Activated gamma-delta T cell treated with Interleukin-2 at 50 U/mL for 16 hours (primary cell): ENCODE measurements at regions not wholly inside any gene's neighbourhood (a gene's known extent, or its start where the extent isn't known, plus 50 kb on each side); places are given as distances from the start of the nearest gene placed in this dataset.

Source experiments
- DNase-seq: peaks from one replicate; pipeline ENCODE4 v3.0.0-alpha.2; 2020

DNA sequence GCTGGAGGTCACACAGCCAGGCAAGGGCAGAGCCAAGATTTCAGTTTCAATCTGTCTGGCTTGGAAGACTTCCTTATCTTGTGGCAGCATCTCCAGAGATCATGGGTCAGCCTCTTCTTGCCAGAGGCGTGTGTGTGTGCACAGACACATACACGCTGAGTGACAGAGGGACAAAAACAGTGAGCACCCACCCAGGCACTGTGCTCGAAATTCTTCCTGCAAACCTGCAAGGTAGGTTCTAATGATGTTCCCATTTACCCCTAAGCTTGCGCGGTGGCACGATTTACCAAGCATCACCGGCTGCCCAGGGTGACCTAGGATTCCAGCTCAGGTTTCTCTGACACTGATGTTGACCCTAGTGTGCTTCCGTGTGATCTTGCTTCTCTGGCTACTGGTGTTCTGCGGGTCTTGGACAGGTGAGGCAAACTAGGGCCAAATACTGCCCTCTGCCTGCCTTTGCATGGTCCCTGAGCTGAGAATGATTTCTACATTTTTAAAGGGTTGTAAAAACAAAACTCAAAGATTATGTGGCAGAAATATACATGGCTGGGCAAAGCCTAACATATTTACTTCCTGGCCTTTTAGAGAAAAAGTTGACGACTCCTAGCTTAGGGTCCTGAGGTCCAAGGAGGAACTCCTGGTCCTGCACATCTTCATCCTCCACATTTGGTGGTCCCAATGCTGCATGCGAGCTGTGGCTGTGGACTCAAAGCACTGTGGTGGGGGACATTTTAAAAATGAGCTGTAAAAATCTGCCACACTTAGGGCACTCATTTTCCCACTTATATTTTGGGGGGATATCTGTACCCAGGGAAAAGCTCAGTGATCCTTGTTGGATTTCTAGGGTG, 268.5 kb downstream of the RPS24 start:
- DNase-seq = no peak

DNA sequence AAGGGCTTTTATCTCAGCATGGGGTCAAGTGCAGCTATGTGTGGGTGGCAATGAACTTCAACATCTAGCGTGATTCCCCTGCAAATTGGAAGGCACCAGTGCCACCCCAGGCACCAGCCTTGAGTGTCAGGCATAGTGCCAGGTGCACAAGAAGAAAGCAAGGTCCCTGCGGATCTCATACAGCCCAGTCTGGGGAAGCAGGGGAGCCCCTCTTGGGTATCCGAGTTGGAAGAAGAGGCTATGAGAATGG, 269.0 kb downstream of the RPS24 start:
- no peak for DNase-seq

DNA sequence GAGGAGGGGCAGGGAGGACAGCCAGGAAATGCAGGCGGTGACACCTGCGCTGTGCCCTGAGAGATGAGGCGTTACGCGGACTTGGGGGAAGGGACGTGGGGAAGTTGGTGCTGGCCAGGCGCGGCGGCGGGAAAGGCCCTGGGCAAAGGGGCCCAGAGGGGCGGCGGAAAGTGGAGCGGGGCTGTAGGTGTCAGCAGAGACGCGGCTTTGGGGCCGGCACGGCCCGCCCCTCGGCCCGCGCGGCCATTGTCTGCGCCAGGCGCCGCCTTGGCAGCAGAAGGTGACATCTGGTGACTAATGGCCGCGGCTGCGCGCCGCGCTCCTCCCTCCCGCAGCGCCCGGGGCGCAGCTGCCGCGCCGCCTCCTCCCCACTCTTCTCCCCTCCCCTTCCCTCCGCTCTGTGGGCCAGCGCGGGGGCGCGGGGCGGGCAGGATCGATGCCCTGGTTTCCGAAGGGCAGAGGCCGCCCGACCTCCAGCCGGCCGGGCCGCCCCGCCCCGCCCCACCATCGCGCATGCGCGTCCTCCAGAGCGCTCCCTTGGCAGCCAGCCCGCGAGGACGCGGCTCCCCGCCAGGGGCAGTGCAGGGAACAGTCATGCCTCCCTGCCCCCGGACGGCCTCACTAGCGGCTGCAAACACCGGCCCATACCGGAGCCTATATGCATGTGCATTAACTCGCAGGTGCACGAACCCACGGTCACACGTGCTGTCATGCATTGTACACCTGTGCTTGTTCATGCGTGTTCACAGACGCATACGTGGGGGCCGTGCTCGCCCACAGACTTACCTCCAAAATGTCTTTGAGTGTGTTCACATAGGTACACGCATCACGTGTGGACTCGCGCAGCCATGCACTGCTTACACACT, 269.6 kb downstream of the RPS24 start:
- DNase-seq = peak; percentile 95

DNA sequence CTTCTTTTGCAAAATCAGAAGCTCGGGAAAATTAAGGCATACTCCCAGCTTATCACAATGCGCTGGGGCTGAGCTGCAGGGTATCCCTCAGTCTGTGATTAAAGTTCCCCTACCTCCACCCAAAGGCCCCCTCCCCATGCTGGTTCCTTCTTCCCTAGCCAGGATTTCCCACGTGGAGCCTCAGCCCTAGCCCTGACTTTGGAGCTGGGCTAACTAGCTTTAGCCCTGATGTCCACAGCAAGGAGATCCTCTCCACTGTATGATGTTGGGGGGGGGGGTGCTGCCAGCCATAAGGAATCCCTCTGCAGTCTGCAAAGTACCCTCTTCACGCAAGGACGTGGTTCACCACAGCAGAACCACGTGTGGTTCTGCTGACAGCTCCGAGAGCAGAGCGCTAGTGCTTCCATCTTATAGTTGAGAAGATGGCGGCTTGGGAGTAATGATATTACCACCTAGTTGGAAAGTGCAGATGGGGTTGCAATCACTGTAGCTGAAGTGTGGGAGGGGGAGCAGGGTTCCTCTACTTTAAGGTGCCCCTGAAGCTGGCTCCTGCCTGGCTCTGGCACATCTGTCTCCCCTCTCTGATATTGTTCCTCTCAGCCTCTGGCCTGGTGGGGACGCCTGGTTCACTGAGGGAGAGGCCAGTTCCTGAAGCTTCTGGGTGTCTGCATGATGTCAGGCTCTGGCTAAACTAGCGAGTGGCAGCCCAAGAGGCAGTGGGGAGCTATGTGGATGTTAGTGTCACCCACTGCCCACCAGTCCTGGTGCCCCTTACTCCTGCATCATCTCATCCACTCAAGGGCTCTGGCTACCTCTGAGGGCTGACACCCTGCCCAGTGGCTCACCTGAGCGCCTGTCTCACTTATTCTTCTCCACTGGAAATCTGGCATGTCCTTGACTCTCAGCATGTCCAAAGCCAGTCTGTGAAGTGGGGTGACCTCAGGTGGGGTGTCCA, 270.7 kb downstream of the RPS24 start:
- no peak for DNase-seq

DNA sequence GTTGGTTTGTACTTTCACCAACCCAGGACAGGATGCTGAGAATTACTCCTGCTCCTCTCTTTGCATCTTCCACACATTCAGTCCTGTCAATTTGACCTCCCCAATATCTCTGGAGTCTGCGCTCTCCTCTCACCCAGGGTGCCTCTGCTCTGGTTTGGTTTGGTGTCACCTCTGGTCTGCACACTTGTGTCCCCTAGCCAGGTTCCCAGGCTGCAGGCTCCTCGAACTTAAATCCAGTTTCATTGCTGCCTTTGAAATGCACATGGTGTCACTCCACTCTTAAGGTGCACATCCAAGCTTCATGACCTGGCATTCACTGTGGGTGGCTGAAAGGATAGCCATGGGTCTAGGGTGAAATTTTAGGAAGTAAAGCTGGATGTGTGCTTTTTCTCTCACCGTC, 271.6 kb downstream of the RPS24 start:
- DNase-seq = no peak

DNA sequence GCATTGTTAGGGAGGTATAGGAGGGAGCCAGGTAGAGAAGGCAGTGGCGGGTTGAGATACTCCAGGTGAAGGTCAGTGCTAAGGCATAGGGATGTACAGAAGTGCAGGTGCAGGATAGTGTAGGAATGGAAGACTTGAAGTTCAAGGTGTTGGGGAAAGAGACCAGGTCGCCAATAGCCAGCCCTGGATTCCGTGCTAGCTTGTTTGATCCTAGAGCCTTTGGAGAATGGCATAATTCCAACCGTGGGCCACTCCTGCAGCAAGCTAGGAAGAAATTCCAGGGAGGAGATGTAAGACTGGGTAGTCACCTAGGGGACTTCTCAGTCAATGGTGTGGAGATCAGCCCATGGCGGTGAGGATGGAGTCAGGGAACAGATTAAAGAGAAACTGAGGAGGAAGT, 272.7 kb downstream of the RPS24 start:
- DNase-seq = no peak

DNA sequence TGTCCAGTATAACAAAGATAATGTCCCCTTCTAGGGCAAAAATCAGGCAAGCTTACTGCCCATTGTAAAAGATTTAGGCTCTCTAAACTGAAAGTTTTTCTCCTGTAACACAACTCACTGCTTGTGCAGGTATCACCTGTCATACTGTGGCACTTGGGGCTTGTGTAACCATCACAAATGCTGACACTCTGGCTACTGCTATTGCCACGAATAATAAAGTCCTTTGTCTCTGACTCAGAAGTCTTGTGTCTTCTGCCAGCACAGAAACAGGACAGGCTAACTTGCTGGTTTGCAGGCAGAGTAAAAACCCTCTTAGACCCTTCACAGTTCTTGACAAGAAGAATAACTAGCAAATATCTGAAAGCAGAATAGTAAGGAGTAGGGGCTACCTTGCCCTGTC, 273.9 kb downstream of the RPS24 start:
- no peak for DNase-seq

DNA sequence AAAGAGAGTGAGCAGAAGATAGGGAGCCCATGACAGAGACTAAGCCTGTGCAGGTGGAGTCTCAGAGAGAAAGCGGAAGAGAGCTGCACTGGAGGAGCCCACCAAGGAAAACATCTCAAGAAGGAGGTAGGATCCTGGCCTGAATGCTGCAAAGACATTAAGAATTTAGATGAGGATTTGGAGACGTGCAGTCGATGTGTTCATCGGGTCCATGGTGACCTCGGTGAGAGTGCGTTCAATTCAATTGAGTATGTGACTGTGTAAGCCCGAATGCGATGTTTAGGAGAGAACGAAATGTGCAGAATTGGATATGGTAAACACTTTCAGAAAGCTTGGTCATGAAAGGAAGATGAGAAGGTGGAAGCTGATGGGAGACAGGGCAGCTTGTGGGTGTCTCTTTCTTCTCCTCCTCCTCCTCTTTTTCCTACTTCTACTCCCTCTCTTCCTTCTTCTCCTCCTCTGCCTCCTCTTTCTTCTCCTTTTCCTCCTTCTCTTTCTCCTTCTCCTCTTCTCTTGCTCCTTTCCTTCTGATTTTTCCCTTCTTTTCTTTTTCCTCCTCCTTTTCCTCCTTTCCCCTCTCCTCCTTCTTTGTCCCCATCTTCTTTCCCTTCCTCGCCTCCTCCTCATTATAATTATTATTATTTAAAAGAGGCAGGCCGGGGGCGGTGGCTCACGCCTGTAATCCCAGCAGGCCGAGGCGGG, 276.0 kb downstream of the RPS24 start:
- no peak for DNase-seq

DNA sequence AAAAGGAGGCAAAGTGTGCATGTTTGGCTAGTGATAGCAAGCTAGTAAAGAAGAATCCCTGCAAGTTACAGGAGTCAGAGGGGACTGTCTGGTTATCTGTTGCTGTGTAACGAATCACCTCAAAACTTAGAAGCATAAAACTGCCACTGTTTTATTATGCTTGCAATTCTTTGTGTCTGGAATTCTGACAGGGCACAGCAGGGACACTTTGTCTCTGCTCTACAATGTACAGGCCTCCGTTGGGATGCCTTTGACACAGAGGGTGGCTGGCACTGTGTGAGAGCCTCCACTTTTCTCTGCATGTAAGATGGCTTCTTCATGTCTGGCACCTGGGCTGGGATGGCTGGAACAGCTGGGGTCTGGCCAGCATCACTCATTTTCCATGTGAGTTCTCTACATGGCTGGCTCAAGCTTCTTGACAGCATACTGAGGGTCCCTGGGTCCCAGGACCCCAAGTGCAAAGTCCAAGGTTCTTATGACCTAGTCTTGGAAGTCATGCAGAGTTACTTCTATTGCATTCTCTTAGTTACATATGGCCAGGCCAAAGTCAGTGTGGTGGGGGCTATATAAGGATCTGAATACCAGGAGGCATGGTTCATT, 276.9 kb downstream of the RPS24 start:
- no peak for DNase-seq

DNA sequence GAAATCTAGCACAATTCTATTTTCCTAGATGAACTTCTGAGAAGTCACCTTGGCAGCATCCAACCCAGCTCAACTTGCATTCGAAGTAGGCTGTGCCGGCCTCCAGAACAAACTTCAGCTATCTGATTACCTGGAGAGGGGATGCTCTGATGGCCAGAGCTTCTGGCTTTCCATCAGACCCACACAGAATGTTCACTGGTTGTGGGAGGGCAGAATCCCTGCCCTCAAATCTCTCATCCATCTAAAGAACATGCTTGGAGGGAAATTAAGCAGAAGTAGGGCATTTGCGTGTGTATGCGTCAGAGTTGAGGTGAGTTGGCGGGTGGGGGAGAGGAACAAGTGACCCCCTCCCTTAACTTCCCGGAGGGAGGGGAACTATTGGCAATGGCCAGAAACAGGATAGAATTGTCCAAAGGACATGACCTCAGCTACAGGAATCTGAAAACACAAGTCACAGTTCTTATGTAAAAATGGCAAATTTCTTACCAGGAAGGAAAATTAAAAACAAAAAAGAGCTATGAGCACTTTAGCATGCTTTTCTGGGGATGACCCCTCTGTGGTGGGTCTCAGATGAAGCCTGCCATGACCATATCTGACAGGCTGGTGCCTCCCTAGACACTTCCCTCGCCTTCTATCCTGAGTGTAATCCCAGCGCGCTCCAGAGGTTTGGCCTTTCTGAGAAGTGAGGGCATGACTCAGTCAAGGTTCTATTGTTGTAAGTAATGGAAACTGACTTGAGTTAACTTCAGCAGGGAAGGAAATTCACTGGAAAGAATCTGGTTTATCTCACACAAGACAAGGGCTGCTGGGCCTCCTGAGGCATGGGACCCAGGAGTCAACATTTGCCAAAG, 278.8 kb downstream of the RPS24 start:
- DNase-seq = no peak

DNA sequence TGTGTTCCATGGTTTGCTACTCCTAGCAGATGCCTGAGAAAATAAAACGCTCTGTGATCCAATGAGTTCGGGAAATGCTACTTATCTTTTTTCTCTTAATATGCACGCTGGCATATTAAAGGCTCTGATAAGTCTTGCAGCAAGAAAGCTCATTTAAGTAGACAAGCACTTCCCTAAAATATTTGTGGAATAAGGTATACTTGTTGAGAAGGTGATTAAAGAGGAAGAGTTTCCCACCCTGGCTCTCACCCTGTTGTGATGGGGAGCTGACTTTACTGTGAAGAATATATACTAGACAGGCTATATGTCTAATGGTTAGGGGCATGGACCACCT, 279.4 kb downstream of the RPS24 start:
- DNase-seq = no peak

DNA sequence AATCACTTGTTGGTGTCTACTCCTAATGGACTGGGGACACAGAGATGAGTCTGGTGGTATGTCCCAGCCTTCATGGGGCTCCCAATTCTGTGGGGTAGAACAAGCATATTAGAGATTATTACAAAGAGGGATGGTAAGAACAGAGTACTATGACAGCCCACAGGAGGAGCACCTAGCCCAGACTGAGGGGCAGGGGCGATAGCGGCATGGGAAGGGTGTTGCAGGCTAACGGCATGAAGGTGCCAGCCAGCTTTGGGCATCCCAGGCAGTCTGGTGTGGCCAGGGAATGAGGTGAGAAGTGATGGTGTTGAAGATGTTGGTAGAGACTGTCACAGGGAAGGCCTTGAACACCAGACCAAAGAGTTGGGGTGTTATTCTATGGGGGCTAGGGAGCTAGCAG, 280.0 kb downstream of the RPS24 start:
- DNase-seq = no peak

DNA sequence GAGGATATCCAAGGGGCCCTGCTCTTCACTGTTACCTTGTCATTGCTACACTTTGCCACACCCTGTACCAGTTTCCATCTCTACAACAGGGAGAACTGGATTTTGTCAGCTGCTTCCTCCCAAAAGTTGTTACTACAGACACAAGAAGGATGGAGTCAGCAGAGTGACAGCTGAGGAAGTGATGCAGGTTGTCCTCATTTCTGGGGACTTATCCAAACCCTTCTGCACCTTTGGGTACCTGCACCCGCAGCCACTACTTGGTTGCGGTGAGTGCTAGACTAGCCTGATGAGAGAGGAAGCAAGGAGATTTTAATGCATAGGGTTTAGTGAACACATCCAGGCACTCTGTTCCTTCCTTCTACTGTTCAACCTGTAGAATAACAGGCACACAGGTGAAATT, 281.0 kb downstream of the RPS24 start:
- DNase-seq = no peak

DNA sequence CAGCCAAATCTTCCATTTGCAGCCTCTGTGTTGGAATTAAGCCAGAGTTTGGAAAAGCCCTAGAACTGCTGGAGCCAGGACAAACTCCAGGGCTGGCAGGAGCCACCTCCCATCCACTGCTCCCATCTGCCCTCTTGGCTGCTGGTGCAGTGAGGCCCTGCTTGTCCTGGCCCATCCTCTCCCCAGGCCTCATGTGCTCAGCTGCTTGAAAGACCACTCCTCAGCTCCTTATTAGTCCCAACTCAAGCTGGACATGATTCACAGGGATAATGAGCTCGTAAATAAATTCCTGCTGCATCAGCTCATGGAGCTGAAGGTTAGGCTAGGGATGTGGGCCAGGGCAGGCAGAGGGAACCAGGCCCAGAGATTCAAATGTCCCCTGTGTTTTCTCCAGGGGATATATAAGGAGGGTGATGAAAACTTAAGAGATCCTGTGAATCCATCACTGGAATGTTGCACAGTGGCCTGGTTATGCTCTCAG, 282.8 kb downstream of the RPS24 start:
- DNase-seq = no peak

DNA sequence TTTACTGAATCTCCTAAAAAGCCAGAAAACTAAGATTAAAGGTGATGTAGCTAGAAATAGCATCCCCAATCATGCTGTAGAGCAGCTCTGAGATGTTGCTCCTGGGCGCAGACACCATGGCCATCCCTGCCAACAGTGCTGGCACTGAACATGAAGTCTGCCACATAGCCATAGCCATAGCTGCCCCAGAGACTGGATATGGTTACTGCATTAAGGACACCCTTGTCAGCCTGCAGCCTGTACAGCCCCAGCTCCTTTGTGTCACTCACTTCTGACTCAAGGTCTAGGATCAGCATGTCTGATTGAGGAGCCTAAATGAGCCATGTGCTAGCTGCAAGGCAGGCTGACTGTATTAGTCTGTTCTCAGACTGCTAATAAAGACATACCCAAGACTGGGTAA, 284.6 kb downstream of the RPS24 start:
- no peak for DNase-seq

DNA sequence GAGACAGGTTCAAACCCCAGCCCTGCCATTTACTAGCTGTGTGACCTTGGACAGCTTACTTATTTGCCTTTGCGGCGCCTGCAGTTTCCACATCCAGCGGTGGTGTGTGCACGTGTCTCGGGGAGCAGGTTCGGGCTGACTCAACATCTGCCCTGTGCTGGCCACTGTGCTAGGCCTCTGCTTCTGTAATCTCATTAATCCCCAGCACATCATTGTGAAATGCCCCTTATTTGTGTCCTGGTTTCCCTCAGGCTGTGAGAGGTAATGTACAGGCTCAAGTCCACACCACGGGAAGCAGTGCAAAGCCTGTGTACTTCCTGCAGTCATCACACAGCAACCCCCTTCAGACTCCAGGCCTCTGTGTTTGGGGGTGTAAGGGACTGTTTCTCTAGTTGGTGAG, 285.7 kb downstream of the RPS24 start:
- no peak for DNase-seq

DNA sequence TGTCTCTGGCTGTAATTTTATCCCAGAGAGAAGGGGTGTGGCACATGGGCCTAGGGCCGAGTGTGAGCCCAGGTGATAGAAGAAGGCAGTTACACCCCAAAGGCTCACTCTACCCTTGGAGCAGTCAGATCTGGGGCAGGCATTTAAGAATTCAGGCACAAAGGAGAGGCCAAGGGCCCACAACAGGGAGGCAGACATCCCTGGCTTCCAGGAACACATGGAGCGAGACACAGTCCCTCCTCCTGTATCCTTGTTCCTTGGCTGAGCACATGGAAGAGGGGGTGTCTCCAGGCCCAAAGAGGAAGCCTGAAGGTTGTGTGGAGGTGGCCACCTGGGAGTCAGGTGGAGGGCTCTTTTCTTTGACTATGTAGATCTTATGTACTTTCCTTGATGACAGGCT, 286.2 kb downstream of the RPS24 start:
- DNase-seq = no peak

DNA sequence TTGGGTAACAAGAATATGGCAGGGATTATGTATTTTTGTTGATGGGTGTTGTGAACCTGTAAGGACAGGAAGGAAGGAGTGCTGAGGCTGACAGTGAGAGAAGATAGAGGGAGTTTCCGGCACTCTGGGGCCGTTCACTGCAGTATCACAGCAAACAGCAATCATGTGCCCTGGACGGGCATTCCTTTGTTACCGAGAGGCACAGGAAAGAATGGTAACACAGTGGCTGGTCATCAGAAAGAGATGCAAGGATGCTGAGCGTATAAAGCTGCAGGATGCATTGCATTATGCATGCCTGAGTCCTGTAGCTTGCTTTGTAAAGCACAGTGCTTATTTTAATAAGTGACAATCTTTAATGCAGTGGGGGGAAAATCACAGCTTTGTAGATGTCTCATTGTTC, 286.8 kb downstream of the RPS24 start:
- DNase-seq = no peak

DNA sequence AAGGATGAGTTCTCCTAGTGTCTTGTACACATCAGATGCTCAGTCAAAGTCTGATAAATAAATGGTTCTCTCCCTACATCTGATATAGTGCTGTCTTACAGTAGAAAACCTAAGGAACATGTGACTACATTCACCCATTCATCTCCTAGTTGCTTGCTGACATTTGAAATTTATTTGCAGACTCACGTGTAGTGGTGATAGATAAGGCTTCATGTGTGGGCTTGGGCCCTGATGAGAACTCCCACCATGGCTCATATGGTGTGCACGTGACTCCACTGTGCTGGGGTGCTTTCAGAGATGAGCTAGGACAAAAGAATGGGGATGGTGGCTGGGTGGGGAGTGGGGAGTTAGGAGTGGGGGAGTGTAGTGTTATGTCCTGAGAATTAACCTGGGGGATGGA, 287.3 kb downstream of the RPS24 start:
- DNase-seq = no peak

DNA sequence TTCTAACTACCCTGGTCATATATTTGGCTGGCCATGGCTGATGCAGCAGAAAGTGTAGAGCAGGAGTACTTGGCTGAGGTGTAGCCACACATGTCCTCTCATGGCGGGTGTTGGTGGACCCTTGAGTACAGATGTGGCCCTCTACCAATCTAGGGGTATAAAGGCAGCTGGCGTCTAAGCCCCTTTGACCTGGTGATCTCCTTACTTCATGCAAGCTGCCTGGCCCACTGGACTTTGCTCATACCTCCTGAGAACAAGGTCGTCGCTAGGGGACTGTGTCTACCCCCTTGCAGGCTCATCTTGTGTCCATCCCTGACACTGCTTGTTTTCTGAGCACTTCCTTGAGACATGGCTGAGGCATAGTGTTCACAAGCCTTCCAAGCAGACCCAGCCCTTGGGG, 287.8 kb downstream of the RPS24 start:
- DNase-seq = no peak

DNA sequence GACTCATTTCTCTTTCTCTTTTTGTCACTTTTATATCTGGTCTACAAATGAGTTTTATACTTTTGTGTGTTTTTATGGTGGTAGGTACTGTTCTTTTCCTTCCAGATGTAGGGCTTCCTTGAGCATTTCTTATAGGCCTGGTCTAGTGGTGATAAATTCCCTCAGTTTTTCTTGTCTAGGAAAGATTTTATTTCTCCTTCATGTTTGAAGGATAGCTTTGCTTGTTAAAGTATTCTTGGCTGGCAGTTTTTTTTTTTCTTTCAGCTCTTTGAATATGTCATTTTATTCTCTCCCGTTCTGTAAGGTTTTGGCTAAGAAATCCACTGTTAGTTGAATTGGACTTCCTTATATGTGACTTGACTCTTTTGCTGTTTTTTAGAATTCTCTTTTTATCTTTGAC, 292.7 kb downstream of the RPS24 start:
- no peak for DNase-seq
